Immature natural killer cell (primary cell): ENCODE measurements at regions not wholly inside any gene's neighbourhood (a gene's known extent, or its start where the extent isn't known, plus 50 kb on each side); places are given as distances from the start of the nearest gene placed in this dataset.
"Not testable (repeated sequence)": the region's sequence is repeated elsewhere in the genome, so short reads cannot be mapped to it uniquely, and the experiment has no call there.

Source experiments
- DNase-seq, 3 donors: peaks; one replicate each; pipeline ENCODE4 v3.0.0; 2022; ENCODE audit warnings: mixed read lengths in 1 of 3
- H3K27ac Mint-ChIP-seq, 6 donors: one replicate each; pipeline ENCODE4 v1.8.0; 2020; ENCODE audit warnings: mixed read lengths in 6 of 6, mild to moderate bottlenecking in 5 of 6, inconsistent platforms in 4 of 6, moderate library complexity in 3 of 6
- H3K27me3 Mint-ChIP-seq, 3 donors: one replicate each; pipeline ENCODE4 v1.8.0; 2020 to 2021; ENCODE audit warnings: low read depth in 3 of 3, mild to moderate bottlenecking in 3 of 3, mixed read lengths in 3 of 3, moderate library complexity in 3 of 3, inconsistent platforms in 1 of 3
- H3K36me3 Mint-ChIP-seq, 3 donors: one replicate each; pipeline ENCODE4 v1.8.0; 2020; ENCODE audit warnings: mixed read lengths in 3 of 3, inconsistent platforms in 2 of 3, mild to moderate bottlenecking in 2 of 3
- H3K4me1 Mint-ChIP-seq, 2 donors: one replicate each; pipeline ENCODE4 v1.8.0; 2020; ENCODE audit warnings: inconsistent platforms in 2 of 2, mild to moderate bottlenecking in 2 of 2, mixed read lengths in 2 of 2, moderate library complexity in 1 of 2
- H3K4me3 Mint-ChIP-seq, 5 donors: one replicate each; pipeline ENCODE4 v1.8.0; 2020; ENCODE audit warnings: mild to moderate bottlenecking in 5 of 5, mixed read lengths in 5 of 5, inconsistent platforms in 3 of 5, moderate library complexity in 3 of 5
- H3K9me3 Mint-ChIP-seq, 6 donors: one replicate each; pipeline ENCODE4 v1.8.0; 2020; ENCODE audit warnings: mild to moderate bottlenecking in 6 of 6, mixed read lengths in 6 of 6, inconsistent platforms in 4 of 6, moderate library complexity in 3 of 6

GRCh38 chr10:84838851-84839250 is 510.5 kb downstream of the CCSER2 start:
- H3K27me3 Mint-ChIP-seq, result peaks cover 2 to 5% (median 4%) of the 10 kb centered on the region in 3 donors
- no peaks in the 10 kb centered on the region for H3K36me3 Mint-ChIP-seq
- no peak overlapping the region for H3K4me3 Mint-ChIP-seq
- no peak overlapping the region for H3K27ac Mint-ChIP-seq
- DNase-seq, result no peak
- no peaks in the 10 kb centered on the region for H3K4me1 Mint-ChIP-seq
- no peaks in the 10 kb centered on the region for H3K9me3 Mint-ChIP-seq

GRCh38 chr10:84842593-84842992 is 514.2 kb downstream of the CCSER2 start:
- no peaks in the 10 kb centered on the region for H3K4me1 Mint-ChIP-seq
- peaks cover 2 to 7% (median 4%) of the 10 kb centered on the region in 3 donors for H3K27me3 Mint-ChIP-seq
- DNase-seq, result no peak
- no peak overlapping the region for H3K4me3 Mint-ChIP-seq
- H3K9me3 Mint-ChIP-seq, result peaks cover 0 to 2% (median 0%) of the 10 kb centered on the region in 6 donors
- no peak overlapping the region for H3K27ac Mint-ChIP-seq
- no peaks in the 10 kb centered on the region for H3K36me3 Mint-ChIP-seq

- peaks cover under 1 to 7% (median 2%) of the 10 kb centered on the region in 3 donors for H3K27me3 Mint-ChIP-seq
- no peaks in the 10 kb centered on the region for H3K36me3 Mint-ChIP-seq
- no peak overlapping the region for H3K4me3 Mint-ChIP-seq
- no peak overlapping the region for H3K27ac Mint-ChIP-seq
- peaks cover 0 to 2% (median 0%) of the 10 kb centered on the region in 6 donors for H3K9me3 Mint-ChIP-seq
- H3K4me1 Mint-ChIP-seq, result no peaks in the 10 kb centered on the region
- DNase-seq, result no peak
Measured at GRCh38 chr10:84844461-84844860, 516.1 kb downstream of the CCSER2 start.

GRCh38 chr10:84845628-84846261 is 517.4 kb downstream of the CCSER2 start:
- H3K9me3 Mint-ChIP-seq, result peaks cover 0 to 2% (median 0%) of the 10 kb centered on the region in 6 donors
- H3K4me3 Mint-ChIP-seq, result no peak overlapping the region
- DNase-seq, result no peak
- no peaks in the 10 kb centered on the region for H3K36me3 Mint-ChIP-seq
- peaks cover 0 to 7% (median 2%) of the 10 kb centered on the region in 3 donors for H3K27me3 Mint-ChIP-seq
- no peaks in the 10 kb centered on the region for H3K4me1 Mint-ChIP-seq
- H3K27ac Mint-ChIP-seq, result no peak overlapping the region

GRCh38 chr10:84846658-84847316 is 518.4 kb downstream of the CCSER2 start:
- Mint-ChIP-seq H3K27me3 (peaks cover 0 to 7% (median 2%) of the 10 kb centered on the region in 3 donors), H3K27ac (no peak overlapping the region), H3K9me3 (peaks cover 0 to 2% (median 0%) of the 10 kb centered on the region in 6 donors), H3K4me3 (no peak overlapping the region), H3K4me1 (no peaks in the 10 kb centered on the region), H3K36me3 (no peaks in the 10 kb centered on the region)
- no peak for DNase-seq

- H3K27ac Mint-ChIP-seq, result no peak overlapping the region
- no peaks in the 10 kb centered on the region for H3K36me3 Mint-ChIP-seq
- peaks cover 0 to 8% (median 2%) of the 10 kb centered on the region in 6 donors for H3K9me3 Mint-ChIP-seq
- H3K4me3 Mint-ChIP-seq, result no peak overlapping the region
- no peaks in the 10 kb centered on the region for H3K4me1 Mint-ChIP-seq
- DNase-seq, result no peak
- peaks cover 0 to 3% (median 0%) of the 10 kb centered on the region in 3 donors for H3K27me3 Mint-ChIP-seq
Measured at GRCh38 chr10:84848967-84849366, 520.6 kb downstream of the CCSER2 start.

GRCh38 chr10:84850826-84851225 is 522.4 kb downstream of the CCSER2 start:
- no peaks in the 10 kb centered on the region for H3K4me1 Mint-ChIP-seq
- no peak for DNase-seq
- peaks cover 0 to 8% (median 3%) of the 10 kb centered on the region in 6 donors for H3K9me3 Mint-ChIP-seq
- H3K27me3 Mint-ChIP-seq, result peaks cover 0 to 2% (median 0%) of the 10 kb centered on the region in 3 donors
- no peak overlapping the region for H3K27ac Mint-ChIP-seq
- no peaks in the 10 kb centered on the region for H3K36me3 Mint-ChIP-seq
- H3K4me3 Mint-ChIP-seq, result no peak overlapping the region

GRCh38 chr10:84854439-84854838 is 526.0 kb downstream of the CCSER2 start:
- Mint-ChIP-seq H3K4me3 (no peak overlapping the region), H3K27ac (no peak overlapping the region), H3K27me3 (peaks cover 0 to 2% (median under 1%) of the 10 kb centered on the region in 3 donors), H3K4me1 (no peaks in the 10 kb centered on the region), H3K9me3 (peaks cover 0 to 8% (median 4%) of the 10 kb centered on the region in 6 donors), H3K36me3 (no peaks in the 10 kb centered on the region)
- DNase-seq, result no peak

- H3K27me3 Mint-ChIP-seq, result peaks cover 0 to 4% (median 2%) of the 10 kb centered on the region in 3 donors
- no peaks in the 10 kb centered on the region for H3K36me3 Mint-ChIP-seq
- peaks cover 3 to 10% (median 6%) of the 10 kb centered on the region in 6 donors for H3K9me3 Mint-ChIP-seq
- no peak for DNase-seq
- H3K27ac Mint-ChIP-seq, result no peak overlapping the region
- no peak overlapping the region for H3K4me3 Mint-ChIP-seq
- H3K4me1 Mint-ChIP-seq, result no peaks in the 10 kb centered on the region
Measured at GRCh38 chr10:84860855-84861254, 532.5 kb downstream of the CCSER2 start.

- Mint-ChIP-seq H3K4me1 (no peaks in the 10 kb centered on the region), H3K27ac (no peak overlapping the region), H3K36me3 (no peaks in the 10 kb centered on the region), H3K27me3 (peaks cover 0 to 4% (median 2%) of the 10 kb centered on the region in 3 donors), H3K9me3 (peaks cover 0 to 14% (median 8%) of the 10 kb centered on the region in 6 donors), H3K4me3 (no peak overlapping the region)
- DNase-seq, result no peak
Measured at GRCh38 chr10:84862551-84862950, 534.2 kb downstream of the CCSER2 start.

GRCh38 chr10:84863675-84864074 is 535.3 kb downstream of the CCSER2 start:
- Mint-ChIP-seq H3K4me1 (no peaks in the 10 kb centered on the region), H3K27me3 (peaks cover 0 to 6% (median 4%) of the 10 kb centered on the region in 3 donors), H3K9me3 (peaks cover 0 to 19% (median 7%) of the 10 kb centered on the region in 6 donors), H3K27ac (no peak overlapping the region), H3K36me3 (no peaks in the 10 kb centered on the region), H3K4me3 (no peak overlapping the region)
- DNase-seq, result no peak

GRCh38 chr10:84876116-84876999 is 548.0 kb downstream of the CCSER2 start:
- no peak overlapping the region for H3K4me3 Mint-ChIP-seq
- H3K27ac Mint-ChIP-seq, result no peak overlapping the region
- H3K4me1 Mint-ChIP-seq, result no peaks in the 10 kb centered on the region
- peaks cover 0 to 7% (median 2%) of the 10 kb centered on the region in 6 donors for H3K9me3 Mint-ChIP-seq
- DNase-seq, result no peak
- H3K27me3 Mint-ChIP-seq, result peaks cover 0 to 1% (median 0%) of the 10 kb centered on the region in 3 donors
- H3K36me3 Mint-ChIP-seq, result no peaks in the 10 kb centered on the region

GRCh38 chr10:84879991-84880390 is 551.6 kb downstream of the CCSER2 start:
- Mint-ChIP-seq H3K4me1 (no peaks in the 10 kb centered on the region), H3K9me3 (peaks cover 0 to 7% (median 3%) of the 10 kb centered on the region in 6 donors), H3K4me3 (no peak overlapping the region), H3K27ac (no peak overlapping the region), H3K27me3 (peaks cover 0 to 1% (median 0%) of the 10 kb centered on the region in 3 donors), H3K36me3 (no peaks in the 10 kb centered on the region)
- no peak for DNase-seq

GRCh38 chr10:84881696-84882095 is 553.3 kb downstream of the CCSER2 start:
- not testable (repeated sequence) for H3K27ac Mint-ChIP-seq, DNase-seq, H3K9me3 Mint-ChIP-seq, H3K27me3 Mint-ChIP-seq, H3K4me1 Mint-ChIP-seq, H3K4me3 Mint-ChIP-seq, H3K36me3 Mint-ChIP-seq
